Testis (tissue), 2 donors: ENCODE measurements at regions not wholly inside any gene's neighbourhood (a gene's known extent, or its start where the extent isn't known, plus 50 kb on each side); places are given as distances from the start of the nearest gene placed in this dataset.

Source experiments
- POLR2A ChIP-seq: fragments of 450-650 bp; IDR thresholded peaks from one replicate; pipeline ENCODE4 v1.6.1; 2017; ENCODE audit warnings: antibody characterized with exemption, mild to moderate bottlenecking, moderate library complexity
- TF ChIP-seq, protein P1 (sequence below), 3 experiments: fragments of 450-650 bp in 2 of 3; fragments of 200-600 bp in 1 of 3; sonication (generic) in 1 of 3; IDR thresholded peaks; one replicate each; pipeline ENCODE4 v1.5.1; 2016 to 2019; ENCODE audit warnings: antibody characterized with exemption in 3 of 3, mild to moderate bottlenecking in 2 of 3, moderate library complexity in 1 of 3

DNA sequence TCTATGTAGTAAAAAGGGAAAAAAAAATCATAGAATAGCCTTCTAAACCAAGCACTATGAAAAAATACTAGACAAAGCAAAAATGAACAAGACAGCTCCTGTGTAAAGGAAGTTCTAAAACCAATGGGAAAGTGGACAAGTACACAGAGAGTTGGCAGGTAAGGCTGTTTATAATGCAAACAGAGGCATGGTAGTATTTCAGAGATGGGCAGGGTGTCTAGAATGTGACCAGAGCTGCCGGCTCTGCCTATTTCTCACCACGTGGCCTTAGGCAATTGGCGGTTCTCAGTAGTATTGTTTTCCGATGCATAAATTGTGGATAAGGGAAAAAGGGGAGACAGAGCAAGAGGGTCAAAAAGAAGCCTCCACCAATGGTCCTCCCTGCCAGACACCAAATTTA lies 173.6 kb downstream of the ANKRD30B start:
- TF ChIP-seq, protein P1, sequence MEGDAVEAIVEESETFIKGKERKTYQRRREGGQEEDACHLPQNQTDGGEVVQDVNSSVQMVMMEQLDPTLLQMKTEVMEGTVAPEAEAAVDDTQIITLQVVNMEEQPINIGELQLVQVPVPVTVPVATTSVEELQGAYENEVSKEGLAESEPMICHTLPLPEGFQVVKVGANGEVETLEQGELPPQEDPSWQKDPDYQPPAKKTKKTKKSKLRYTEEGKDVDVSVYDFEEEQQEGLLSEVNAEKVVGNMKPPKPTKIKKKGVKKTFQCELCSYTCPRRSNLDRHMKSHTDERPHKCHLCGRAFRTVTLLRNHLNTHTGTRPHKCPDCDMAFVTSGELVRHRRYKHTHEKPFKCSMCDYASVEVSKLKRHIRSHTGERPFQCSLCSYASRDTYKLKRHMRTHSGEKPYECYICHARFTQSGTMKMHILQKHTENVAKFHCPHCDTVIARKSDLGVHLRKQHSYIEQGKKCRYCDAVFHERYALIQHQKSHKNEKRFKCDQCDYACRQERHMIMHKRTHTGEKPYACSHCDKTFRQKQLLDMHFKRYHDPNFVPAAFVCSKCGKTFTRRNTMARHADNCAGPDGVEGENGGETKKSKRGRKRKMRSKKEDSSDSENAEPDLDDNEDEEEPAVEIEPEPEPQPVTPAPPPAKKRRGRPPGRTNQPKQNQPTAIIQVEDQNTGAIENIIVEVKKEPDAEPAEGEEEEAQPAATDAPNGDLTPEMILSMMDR (IDR thresholded peaks at IDR 0.05): no peak
- no peak for TF ChIP-seq POLR2A
